Stimulated activated CD8-positive, alpha-beta memory T cell treated with anti-CD3 and anti-CD28 coated beads, Interleukin-4, amount 100 ng/mL, for 4 hours (primary cell): ENCODE measurements at regions not wholly inside any gene's neighbourhood (a gene's known extent, or its start where the extent isn't known, plus 50 kb on each side); places are given as distances from the start of the nearest gene placed in this dataset.

Experiments used
- DNase-seq, 2 donors: peaks; one replicate each; pipeline ENCODE4 v3.0.0-alpha.2; 2020; ENCODE audit warnings: low read depth in 2 of 2, low spot score in 1 of 2

- no peak for DNase-seq
Observed at GRCh38 chr5:89253666-89254352, 370.8 kb upstream of the MEF2C start.

GRCh38 chr5:89246864-89247263 is 363.9 kb upstream of the MEF2C start:
- DNase-seq: no peak

- no peak for DNase-seq
Observed at GRCh38 chr5:89246252-89246651, 363.3 kb upstream of the MEF2C start.

- DNase-seq: no peak
Observed at GRCh38 chr5:89243611-89244010, 360.6 kb upstream of the MEF2C start.

- DNase-seq: no peak
Observed at GRCh38 chr5:89241186-89241585, 358.2 kb upstream of the MEF2C start.

GRCh38 chr5:89236900-89237299 is 353.9 kb upstream of the MEF2C start:
- no peak for DNase-seq

- DNase-seq: no peak
Observed at GRCh38 chr5:89233462-89233861, 350.5 kb upstream of the MEF2C start.

GRCh38 chr5:89232139-89232603 is 349.2 kb upstream of the MEF2C start:
- DNase-seq: no peak

- DNase-seq: no peak
Observed at GRCh38 chr5:89230178-89230577, 347.2 kb upstream of the MEF2C start.

- DNase-seq: no peak
Observed at GRCh38 chr5:89229331-89230070, 346.5 kb upstream of the MEF2C start.

- DNase-seq: no peak
Observed at GRCh38 chr5:89228355-89228754, 345.4 kb upstream of the MEF2C start.

- DNase-seq: no peak
Observed at GRCh38 chr5:89218364-89218763, 335.4 kb upstream of the MEF2C start.

GRCh38 chr5:89216606-89217005 is 333.6 kb upstream of the MEF2C start:
- DNase-seq: no peak

- no peak for DNase-seq
Observed at GRCh38 chr5:89213573-89213972, 330.6 kb upstream of the MEF2C start.

- DNase-seq: no peak
Observed at GRCh38 chr5:89211836-89212235, 328.9 kb upstream of the MEF2C start.

GRCh38 chr5:89208811-89209210 is 325.8 kb upstream of the MEF2C start:
- DNase-seq: no peak

GRCh38 chr5:89208392-89208791 is 325.4 kb upstream of the MEF2C start:
- no peak for DNase-seq

GRCh38 chr5:89204756-89205155 is 321.8 kb upstream of the MEF2C start:
- DNase-seq: no peak

- DNase-seq: no peak
Observed at GRCh38 chr5:89203611-89204010, 320.6 kb upstream of the MEF2C start.

GRCh38 chr5:89200899-89201298 is 317.9 kb upstream of the MEF2C start:
- DNase-seq: no peak

- DNase-seq: no peak
Observed at GRCh38 chr5:89199306-89199705, 316.3 kb upstream of the MEF2C start.

- DNase-seq: no peak
Observed at GRCh38 chr5:89191374-89191773, 308.4 kb upstream of the MEF2C start.
